Activated naive CD4-positive, alpha-beta T cell treated with anti-CD3 and anti-CD28 coated beads, Interleukin-2, amount 50 U/mL, for 24 hours (primary cell): ENCODE measurements at regions not wholly inside any gene's neighbourhood (a gene's known extent, or its start where the extent isn't known, plus 50 kb on each side); places are given as distances from the start of the nearest gene placed in this dataset.
A peak's percentile ranks its signal among the peaks of the same experiment; 100 is the strongest.
"Not testable (repeated sequence)": the region's sequence is repeated elsewhere in the genome, so short reads cannot be mapped to it uniquely, and the experiment has no call there.

Source experiments
- H3K27ac Mint-ChIP-seq: one replicate; pipeline ENCODE4 v1.8.0; 2021; ENCODE audit warnings: mild to moderate bottlenecking, mixed read lengths
- H3K27me3 Mint-ChIP-seq: one replicate; pipeline ENCODE4 v1.8.0; 2021; ENCODE audit warnings: mixed read lengths
- H3K36me3 Mint-ChIP-seq: one replicate; pipeline ENCODE4 v1.8.0; 2021; ENCODE audit warnings: mixed read lengths
- H3K4me1 Mint-ChIP-seq: one replicate; pipeline ENCODE4 v1.8.0; 2021; ENCODE audit warnings: mixed read lengths
- H3K4me3 Mint-ChIP-seq: one replicate; pipeline ENCODE4 v1.8.0; 2021; ENCODE audit warnings: mild to moderate bottlenecking, mixed read lengths
- H3K9me3 Mint-ChIP-seq: one replicate; pipeline ENCODE4 v1.8.0; 2021; ENCODE audit warnings: mixed read lengths

- not testable (repeated sequence) for H3K27ac Mint-ChIP-seq, H3K36me3 Mint-ChIP-seq, H3K9me3 Mint-ChIP-seq
- Mint-ChIP-seq H3K4me3 (peak overlapping the region; percentile 24), H3K4me1 (peaks cover 42% of the 10 kb centered on the region), H3K27me3 (peaks cover 33% of the 10 kb centered on the region)
Measured at GRCh38 chr20:25857091-25857788, 160.6 kb upstream of the ZNF337 start.

- Mint-ChIP-seq H3K27ac (no peak overlapping the region), H3K36me3 (peaks cover 2% of the 10 kb centered on the region), H3K4me3 (no peak overlapping the region), H3K9me3 (no peaks in the 10 kb centered on the region), H3K27me3 (peaks cover 30% of the 10 kb centered on the region), H3K4me1 (peaks cover 35% of the 10 kb centered on the region)
Measured at GRCh38 chr20:25856256-25856884, 159.7 kb upstream of the ZNF337 start.

DNA sequence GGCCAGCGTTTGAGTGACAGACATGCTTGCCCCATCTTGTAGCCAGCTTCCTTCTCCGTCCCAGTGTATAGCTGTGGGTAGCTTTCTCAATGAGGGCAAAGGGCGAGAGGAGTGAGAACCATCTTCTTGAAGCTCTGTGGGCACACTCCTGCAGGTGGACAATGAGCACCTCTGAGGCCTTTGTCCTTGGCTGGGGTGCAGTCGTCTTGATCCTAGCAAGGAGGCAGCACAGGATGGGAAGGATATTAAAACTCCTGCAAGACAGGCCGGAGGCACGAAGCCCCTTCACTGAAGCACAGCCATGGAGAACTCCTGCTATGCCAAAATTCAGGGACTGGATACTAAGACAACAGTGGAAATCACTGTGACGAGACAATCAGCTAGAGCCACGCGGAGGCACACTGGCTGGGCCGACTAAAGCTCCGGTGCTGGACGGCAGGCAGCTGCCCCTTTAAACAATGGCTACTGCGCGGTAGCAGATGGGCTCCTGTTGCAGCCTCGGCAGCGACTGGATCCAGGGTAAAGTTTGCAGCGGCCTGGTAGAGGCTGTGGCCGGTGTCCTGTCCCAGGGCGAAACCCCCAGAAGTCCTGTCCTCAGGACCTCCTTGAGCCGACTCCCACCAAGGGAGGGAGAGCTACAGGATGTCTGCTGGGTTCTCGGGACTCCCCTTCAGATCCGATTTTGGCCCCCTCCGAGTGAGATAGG, 159.0 kb upstream of the ZNF337 start:
- not testable (repeated sequence) for H3K4me3 Mint-ChIP-seq, H3K36me3 Mint-ChIP-seq, H3K27ac Mint-ChIP-seq, H3K9me3 Mint-ChIP-seq
- H3K27me3 Mint-ChIP-seq, result peaks cover 26% of the 10 kb centered on the region
- peaks cover 28% of the 10 kb centered on the region for H3K4me1 Mint-ChIP-seq

GRCh38 chr20:25854666-25855065, 158.0 kb upstream of the ZNF337 start:
- H3K27me3 Mint-ChIP-seq, result peaks cover 22% of the 10 kb centered on the region
- H3K27ac Mint-ChIP-seq, result not testable (repeated sequence)

GRCh38 chr20:25853718-25854388, 157.2 kb upstream of the ZNF337 start:
- Mint-ChIP-seq H3K27me3 (peaks cover 17% of the 10 kb centered on the region), H3K27ac (peak overlapping the region; percentile 59), H3K4me1 (peaks cover 13% of the 10 kb centered on the region), H3K4me3 (peak overlapping the region; percentile 87)
- not testable (repeated sequence) for H3K36me3 Mint-ChIP-seq, H3K9me3 Mint-ChIP-seq

More at GRCh38 chr20:25854666-25855065, 158.0 kb upstream of the ZNF337 start:
- H3K36me3 Mint-ChIP-seq, H3K9me3 Mint-ChIP-seq: not testable (repeated sequence)
- H3K4me3 Mint-ChIP-seq, result peak overlapping the region; percentile 87
- peaks cover 18% of the 10 kb centered on the region for H3K4me1 Mint-ChIP-seq

DNA sequence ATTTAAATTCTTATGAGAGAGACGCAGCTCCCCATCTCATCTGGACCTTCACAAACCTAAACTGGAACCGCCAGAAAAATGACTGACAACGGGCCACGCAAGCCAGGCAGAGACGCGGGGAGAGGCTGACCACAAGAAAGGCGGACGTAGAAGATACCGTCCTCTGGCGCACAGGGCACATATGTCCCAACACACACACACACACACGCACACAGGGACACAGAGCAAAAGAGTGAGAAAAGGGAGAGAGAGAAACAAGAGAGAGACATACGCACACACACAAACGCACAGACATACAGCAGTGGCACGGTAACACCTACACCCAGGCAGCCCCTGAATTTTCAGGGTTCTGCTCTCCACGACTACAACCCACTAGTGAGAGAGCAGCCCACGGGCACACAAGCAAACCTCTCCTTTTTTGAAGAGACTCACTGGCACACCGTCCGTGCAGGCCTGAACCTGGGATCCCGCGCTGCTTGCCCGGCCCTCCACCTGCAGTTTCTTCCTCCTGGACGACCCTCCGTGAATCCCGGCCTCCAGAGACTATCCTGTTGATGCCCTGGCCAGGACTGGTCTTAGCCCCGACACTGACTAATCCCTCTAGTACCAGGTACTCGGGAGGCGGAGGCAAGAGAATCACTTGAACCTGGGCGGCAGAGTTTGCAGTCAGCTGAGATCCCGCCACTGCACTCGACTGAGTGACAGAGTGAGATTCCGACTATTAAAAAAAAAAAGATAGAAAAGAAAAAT, 156.5 kb upstream of the ZNF337 start:
- H3K9me3 Mint-ChIP-seq, H3K36me3 Mint-ChIP-seq: not testable (repeated sequence)
- Mint-ChIP-seq H3K27ac (peak overlapping the region; percentile 51), H3K4me3 (peak overlapping the region; percentile 87), H3K4me1 (peaks cover 13% of the 10 kb centered on the region), H3K27me3 (peaks cover 13% of the 10 kb centered on the region)

- not testable (repeated sequence) for H3K9me3 Mint-ChIP-seq, H3K36me3 Mint-ChIP-seq, H3K4me1 Mint-ChIP-seq, H3K27me3 Mint-ChIP-seq, H3K4me3 Mint-ChIP-seq, H3K27ac Mint-ChIP-seq
Measured at GRCh38 chr20:25850133-25850532, 153.5 kb upstream of the ZNF337 start.

GRCh38 chr20:25848222-25848621, 151.6 kb upstream of the ZNF337 start:
- H3K27me3 Mint-ChIP-seq, result no peaks in the 10 kb centered on the region
- no peaks in the 10 kb centered on the region for H3K9me3 Mint-ChIP-seq
- H3K4me1 Mint-ChIP-seq, result peaks cover 6% of the 10 kb centered on the region
- no peak overlapping the region for H3K27ac Mint-ChIP-seq
- no peak overlapping the region for H3K4me3 Mint-ChIP-seq
- H3K36me3 Mint-ChIP-seq, result no peaks in the 10 kb centered on the region

DNA sequence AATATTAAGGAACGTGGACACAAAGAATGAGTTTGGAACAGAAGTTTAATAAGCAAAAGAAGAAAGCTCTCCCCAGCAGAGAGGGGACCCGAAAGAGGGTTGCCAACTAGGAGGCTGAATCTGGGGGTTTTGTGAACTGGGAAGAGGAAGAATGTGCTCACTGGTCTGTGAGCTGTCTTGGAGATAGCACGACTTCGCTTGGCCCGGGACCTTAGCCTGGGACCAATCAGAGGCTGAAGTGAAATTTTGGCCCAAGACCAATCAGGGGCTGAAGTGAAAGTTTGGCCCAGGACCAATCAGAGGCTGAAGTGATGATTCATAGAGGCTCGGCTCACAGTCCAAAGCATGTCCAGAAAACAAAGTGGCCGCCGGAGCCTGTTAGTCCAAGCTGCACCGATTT, 148.0 kb upstream of the ZNF337 start:
- H3K4me1 Mint-ChIP-seq, H3K36me3 Mint-ChIP-seq, H3K27me3 Mint-ChIP-seq: not testable (repeated sequence)

DNA sequence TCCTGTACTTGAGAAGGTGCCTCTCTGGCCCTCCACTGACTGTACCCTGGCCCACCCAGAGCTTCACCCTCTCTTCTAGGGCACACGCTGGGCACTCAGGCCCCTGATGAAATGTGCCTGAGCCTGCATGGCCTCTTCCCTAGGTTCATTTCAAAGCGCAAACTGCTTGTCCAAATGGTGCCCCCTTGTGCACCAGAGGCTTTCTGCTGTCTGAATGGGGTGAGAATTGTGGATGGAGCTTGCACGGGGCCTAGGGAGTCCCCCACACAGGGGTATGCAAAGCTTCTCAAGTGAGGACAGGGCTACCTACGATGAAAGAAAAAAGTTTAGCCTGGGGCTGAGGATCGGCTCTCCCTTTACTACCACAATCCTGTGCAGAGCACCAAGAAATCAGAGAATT, 116.9 kb upstream of the ZNF337 start:
- H3K27me3 Mint-ChIP-seq, H3K4me1 Mint-ChIP-seq, H3K36me3 Mint-ChIP-seq, H3K4me3 Mint-ChIP-seq, H3K27ac Mint-ChIP-seq, H3K9me3 Mint-ChIP-seq: not testable (repeated sequence)

More for the DNA sequence above, 148.0 kb upstream of the ZNF337 start:
- not testable (repeated sequence) for H3K4me3 Mint-ChIP-seq, H3K9me3 Mint-ChIP-seq, H3K27ac Mint-ChIP-seq

DNA sequence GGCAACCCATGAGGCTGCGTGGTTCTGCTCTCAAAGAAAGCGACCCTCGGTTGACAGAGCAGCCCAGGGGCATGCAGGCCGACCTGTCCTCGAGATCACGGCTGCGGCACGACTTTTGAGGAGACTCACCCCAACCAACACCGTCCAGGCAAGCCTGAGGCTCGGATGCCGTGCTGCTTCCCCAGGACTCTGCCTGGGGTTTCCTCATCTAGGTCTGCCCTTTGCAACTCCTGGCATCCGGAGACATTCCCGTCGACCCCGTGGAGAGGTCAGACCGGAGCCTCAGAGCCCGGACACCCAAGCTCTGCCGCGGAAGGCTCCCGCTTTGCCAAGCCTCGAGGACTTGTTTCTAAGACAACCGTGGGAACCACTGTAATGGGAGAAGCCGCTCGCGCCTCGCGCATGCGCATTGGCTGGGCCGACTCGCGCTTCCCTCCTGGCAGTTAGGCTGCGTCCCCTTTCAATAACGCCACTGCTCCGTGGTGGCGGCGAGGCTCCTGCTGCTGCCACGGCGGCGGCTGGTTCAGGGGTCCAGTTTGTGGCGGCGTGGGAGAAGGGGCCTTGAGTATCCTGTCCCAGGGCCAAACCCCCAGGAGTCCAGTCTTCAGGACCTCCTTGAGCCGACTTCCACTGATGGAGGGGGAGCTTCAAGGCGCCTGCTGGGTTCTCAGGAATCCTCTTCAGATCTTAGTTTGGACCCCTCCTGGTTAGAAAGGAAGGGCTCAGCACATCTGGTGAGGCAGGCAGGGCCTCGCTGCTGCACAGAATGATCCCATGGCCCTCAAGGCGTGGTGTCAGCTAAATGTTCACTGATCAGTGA, 101.7 kb upstream of the ZNF337 start:
- not testable (repeated sequence) for H3K9me3 Mint-ChIP-seq, H3K4me1 Mint-ChIP-seq, H3K27me3 Mint-ChIP-seq, H3K27ac Mint-ChIP-seq, H3K36me3 Mint-ChIP-seq, H3K4me3 Mint-ChIP-seq

GRCh38 chr20:25797062-25797461, 100.4 kb upstream of the ZNF337 start:
- not testable (repeated sequence) for H3K27ac Mint-ChIP-seq, H3K4me1 Mint-ChIP-seq

DNA sequence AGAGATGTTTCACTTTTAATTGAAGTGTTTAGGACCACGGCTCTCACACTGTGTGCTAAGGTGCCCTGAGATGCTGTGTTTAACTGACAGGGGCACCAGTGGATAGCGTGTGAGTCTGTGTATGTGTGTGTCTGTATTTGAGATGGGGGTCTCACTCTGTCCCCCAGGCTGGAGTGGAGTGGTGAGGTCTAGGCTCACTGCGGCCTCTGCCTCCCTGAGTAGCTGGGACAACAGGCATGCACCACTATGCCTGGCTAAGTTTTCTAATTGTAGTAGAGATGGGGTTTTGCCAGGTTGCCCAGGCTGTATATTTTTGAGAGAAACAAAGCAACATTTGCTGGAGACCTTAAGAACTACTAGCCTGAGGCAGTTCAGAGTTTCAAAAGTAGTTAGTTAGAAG, 80.6 kb upstream of the ZNF337 start:
- H3K9me3 Mint-ChIP-seq, H3K27me3 Mint-ChIP-seq, H3K27ac Mint-ChIP-seq, H3K4me3 Mint-ChIP-seq, H3K36me3 Mint-ChIP-seq, H3K4me1 Mint-ChIP-seq: not testable (repeated sequence)

More at GRCh38 chr20:25797062-25797461, 100.4 kb upstream of the ZNF337 start:
- not testable (repeated sequence) for H3K36me3 Mint-ChIP-seq, H3K9me3 Mint-ChIP-seq, H3K27me3 Mint-ChIP-seq, H3K4me3 Mint-ChIP-seq

- H3K9me3 Mint-ChIP-seq, H3K27me3 Mint-ChIP-seq, H3K36me3 Mint-ChIP-seq, H3K4me1 Mint-ChIP-seq, H3K27ac Mint-ChIP-seq, H3K4me3 Mint-ChIP-seq: not testable (repeated sequence)
Measured at GRCh38 chr20:25774711-25775110, 78.1 kb upstream of the ZNF337 start.

DNA sequence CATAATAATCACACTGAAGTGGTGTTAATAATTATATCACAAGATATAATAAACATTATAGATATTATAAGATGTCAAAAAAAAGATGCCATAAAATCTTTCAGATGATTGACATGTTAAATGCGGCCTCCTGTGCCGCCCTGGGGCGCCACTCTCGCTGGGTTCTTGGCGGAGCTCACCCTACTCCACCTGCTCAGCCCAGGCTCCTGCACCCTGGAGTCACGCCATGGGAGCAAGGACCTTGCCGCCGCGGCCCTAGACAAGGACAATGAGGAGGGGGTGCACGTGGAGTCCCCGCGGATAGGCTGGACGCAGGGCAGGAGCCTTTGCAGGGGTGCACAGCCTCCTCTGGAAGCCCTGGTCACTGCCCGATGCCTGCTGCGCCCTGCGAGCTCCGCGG, 77.5 kb upstream of the ZNF337 start:
- not testable (repeated sequence) for H3K27ac Mint-ChIP-seq, H3K27me3 Mint-ChIP-seq, H3K9me3 Mint-ChIP-seq, H3K4me3 Mint-ChIP-seq, H3K4me1 Mint-ChIP-seq, H3K36me3 Mint-ChIP-seq
